Right ventricle myocardium superior (tissue), 1 donor: ENCODE measurements at regions not wholly inside any gene's neighbourhood (a gene's known extent, or its start where the extent isn't known, plus 50 kb on each side); places are given as distances from the start of the nearest gene placed in this dataset.
A peak's percentile ranks its signal among the peaks of the same experiment; 100 is the strongest.

Experiments
- ATAC-seq: fragments of 200-7000 bp; cut with Tn5 transposase; one replicate; pipeline ENCODE4 v1.9.1; 2020; ENCODE audit warnings: mild to moderate bottlenecking; ENCODE audit not compliant: poor library complexity
- DNase-seq: peaks from one replicate; pipeline ENCODE4 v3.0.0-alpha.2; 2020
- intact Hi-C: fragments of 100-400 bp; cut with DNase I; formaldehyde crosslinking; loops from one replicate; pipeline ENCODE4 v1.11.2; 2022
- donor health status: DM: no; HTN: yes; CAD: no; lungs with severe emphysema.

DNA sequence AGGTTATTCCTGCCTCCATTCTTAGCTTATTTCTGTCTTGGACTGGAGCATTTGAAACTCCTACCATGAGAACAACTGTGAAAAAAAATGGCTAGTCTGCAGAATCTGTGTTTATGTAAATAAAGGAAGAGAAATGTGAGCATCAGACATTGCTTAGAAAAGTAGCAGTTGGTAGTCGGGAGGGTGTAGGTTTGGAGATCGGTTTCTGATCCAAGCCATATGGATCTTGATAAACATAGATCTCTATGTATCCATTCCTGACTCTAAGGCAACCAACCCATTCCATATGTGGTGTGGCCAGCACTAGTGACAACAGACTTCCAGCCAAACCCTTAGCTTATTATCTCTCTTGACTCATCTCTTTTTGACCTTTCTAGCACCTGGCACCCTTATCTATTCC is 127.1 kb downstream of the NMUR2 start:
- ATAC-seq (no peak), DNase-seq (no peak)
- intact Hi-C loops, result loop anchor here (10.0 kb wide), 1 partner anchor 133 kb away; no protein-coding TSS in a partner anchor

- ATAC-seq (peak; percentile 45), DNase-seq (no peak)
- intact Hi-C loops, result loop anchor here (5.0 to 10.0 kb wide), 3 partner anchors 129 to 617 kb away; no protein-coding TSS in a partner anchor
These were observed 130.9 kb downstream of the NMUR2 start for GRCh38 chr5:152274224-152274623.

GRCh38 chr5:152271420-152271819 is 133.7 kb downstream of the NMUR2 start:
- DNase-seq (no peak), ATAC-seq (peak; percentile 84)

DNA sequence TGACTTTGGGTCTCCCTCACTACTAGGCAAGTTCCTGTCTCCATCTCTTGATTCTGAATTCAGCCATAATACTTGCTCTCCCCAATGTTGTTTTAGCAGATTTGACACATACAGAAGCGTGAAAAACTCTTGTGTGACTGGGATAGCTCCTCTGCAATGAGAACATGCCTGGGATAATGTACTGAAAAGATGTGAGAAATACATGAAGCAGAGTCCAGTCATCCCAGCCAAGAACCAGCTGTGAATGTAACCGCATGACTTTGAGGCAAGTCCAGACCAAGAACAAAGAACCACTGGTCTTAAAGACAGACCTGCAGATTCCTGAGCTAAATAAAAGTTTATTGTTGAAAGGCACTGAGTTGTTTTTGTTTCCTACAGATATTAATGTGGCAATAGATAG is 135.0 kb downstream of the NMUR2 start:
- intact Hi-C loops, result loop anchor here (5.0 to 10.0 kb wide), 3 partner anchors 125 to 613 kb away; no protein-coding TSS in a partner anchor
- DNase-seq (no peak), ATAC-seq (peak; percentile 79)

More at GRCh38 chr5:152271420-152271819, 133.7 kb downstream of the NMUR2 start:
- intact Hi-C loops, result loop anchor here (5.0 to 10.0 kb wide), 3 partner anchors 127 to 614 kb away; no protein-coding TSS in a partner anchor

GRCh38 chr5:152269533-152269932 is 135.5 kb downstream of the NMUR2 start:
- intact Hi-C loops, result no loop called here
- DNase-seq (no peak), ATAC-seq (no peak)

DNA sequence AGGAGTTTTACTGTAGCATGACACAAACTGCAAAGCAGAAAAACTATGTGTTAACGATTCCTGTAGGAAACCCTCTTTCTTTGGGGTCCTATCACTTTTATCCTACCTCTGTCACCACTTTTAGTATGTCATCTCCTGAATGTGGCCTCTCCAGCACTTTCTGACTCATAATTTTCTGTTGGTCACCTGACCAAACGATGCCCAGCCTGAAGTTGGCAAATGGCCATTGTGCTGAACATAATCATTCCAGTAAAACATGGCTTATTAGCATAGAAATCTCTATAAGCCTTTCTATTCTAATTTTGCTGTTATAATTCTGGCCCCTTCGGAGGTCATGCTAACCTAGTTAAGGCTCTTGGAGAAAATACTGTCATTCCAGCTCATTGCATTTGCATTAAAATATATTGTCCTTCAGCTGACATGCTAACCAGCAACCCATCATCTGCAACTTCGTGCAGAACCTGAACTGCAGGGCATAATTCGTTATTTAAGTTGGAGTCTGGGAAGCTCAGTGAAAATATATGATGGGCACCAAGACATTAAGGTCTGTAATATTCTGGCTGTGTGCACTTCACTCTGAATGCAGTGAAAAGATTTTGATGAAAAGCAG is 140.3 kb downstream of the NMUR2 start:
- ATAC-seq (no peak), DNase-seq (no peak)
- intact Hi-C loops, result no loop called here

DNA sequence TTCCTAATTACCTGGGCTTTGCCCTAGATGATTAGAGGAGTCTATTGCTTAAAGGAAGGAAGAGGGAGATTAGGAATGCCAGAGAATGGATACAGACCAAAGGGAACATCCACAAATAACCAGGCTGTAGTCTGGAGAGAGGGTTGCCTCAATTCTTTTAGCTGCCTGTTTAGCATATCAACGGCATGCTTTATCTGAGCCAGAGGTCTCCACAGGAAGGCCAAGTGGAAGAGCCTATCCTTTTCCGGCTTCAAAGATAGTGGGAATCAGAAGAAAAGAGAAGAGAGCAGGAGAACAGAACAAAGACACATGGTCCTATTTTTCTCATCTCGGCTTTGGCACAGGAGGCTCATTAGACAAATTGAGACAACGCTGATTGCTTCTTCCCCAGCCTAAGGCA is 142.4 kb downstream of the NMUR2 start:
- intact Hi-C loops, result no loop called here
- no peak for ATAC-seq
- no peak for DNase-seq

DNA sequence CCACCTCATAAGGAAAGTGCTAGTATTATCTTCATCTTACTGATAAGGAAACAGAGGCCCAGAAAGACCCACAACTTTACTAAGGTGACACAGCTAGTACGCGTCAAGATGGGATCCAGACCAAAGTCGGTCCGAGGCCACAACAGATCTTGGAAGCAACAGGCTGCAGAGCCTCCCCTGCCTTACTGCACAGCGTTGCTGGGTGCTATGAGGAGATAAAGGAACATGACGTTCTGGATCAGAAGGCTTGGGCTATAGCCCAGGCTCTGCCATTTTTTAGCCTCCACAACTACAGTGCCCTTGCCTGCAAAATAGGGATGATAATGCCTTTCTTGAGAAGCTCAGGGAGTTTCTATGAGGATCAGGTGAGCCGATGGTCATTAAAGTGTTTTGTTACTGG is 144.1 kb downstream of the NMUR2 start:
- DNase-seq, result no peak
- intact Hi-C loops, result no loop called here
- ATAC-seq, result no peak

DNA sequence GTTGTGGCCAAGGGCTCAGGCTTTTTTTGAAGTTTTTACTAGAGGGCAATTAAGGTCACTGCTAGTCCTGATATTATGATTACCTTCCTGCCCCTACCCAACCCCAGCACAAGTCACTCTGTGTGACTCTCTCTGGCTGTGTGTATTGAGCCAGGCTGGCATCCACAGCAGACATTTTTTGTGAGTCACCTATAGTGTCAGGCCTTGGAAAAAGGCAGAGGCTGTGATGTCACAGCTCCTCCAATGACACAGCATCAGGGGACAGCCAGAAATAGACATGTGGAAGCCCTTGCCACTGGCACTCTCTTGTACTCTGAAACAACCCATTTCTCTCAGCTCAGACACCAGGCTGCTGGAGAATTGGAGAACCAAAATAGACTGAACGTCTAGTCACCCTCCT is 145.4 kb downstream of the NMUR2 start:
- ATAC-seq (peak; percentile 85), DNase-seq (peak; percentile 37)
- intact Hi-C loops, result no loop called here

GRCh38 chr5:152256580-152256979 is 148.5 kb downstream of the NMUR2 start:
- ATAC-seq (no peak), DNase-seq (no peak)
- intact Hi-C loops, result no loop called here

GRCh38 chr5:152255411-152255810 is 149.7 kb downstream of the NMUR2 start:
- ATAC-seq (no peak), DNase-seq (no peak)
- intact Hi-C loops, result no loop called here

DNA sequence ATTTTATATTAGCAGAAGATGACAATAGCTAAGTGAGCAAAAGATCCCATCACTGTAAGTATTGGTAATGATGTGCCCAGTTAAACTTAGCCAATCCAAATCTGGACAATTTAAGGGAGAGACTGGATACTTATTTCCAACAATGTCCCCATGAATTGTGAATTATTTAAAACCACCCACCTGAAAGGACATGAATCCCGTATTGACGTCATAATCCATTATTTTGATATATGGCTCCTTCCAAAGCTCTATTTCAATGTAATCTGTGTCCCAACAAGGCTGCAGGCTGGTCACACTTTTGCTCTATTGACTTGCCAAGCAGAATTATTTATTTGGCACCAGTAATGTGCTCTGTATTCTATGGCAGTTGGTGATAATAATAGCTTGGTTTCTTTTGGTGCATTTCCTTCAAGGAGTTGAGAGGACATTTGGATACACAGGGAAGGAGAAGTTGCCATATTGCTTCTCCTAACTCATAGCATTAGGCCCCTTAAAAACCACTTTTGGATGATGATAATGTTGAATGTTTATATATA is 157.2 kb downstream of the NMUR2 start:
- intact Hi-C loops, result no loop called here
- ATAC-seq (no peak), DNase-seq (no peak)

- no peak for ATAC-seq
- intact Hi-C loops, result no loop called here
- DNase-seq, result peak; percentile 18
These were observed 158.7 kb downstream of the NMUR2 start for GRCh38 chr5:152246401-152246800.

DNA sequence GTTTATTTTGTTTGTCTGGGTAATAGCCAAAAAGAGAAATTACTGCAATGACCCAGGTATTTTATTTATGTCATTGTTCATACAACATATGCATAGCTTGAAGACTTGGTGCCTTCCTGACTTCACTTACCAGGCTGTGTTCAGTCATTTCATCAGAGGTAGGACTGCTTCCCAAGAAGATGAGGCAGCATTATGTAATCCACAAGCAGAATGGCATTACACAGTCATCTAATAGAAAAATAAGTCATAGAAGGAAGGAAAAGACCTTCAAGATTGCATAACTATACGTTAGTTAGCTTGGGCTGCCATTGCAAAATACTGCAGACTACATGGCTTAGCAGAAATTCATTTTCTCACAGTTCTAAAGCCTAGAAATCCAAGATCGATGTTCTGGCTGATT is 167.5 kb downstream of the NMUR2 start:
- no peak for ATAC-seq
- intact Hi-C loops, result no loop called here
- DNase-seq, result no peak

- intact Hi-C loops, result no loop called here
- ATAC-seq, result no peak
- no peak for DNase-seq
These were observed 178.9 kb downstream of the NMUR2 start for GRCh38 chr5:152226191-152226590.

DNA sequence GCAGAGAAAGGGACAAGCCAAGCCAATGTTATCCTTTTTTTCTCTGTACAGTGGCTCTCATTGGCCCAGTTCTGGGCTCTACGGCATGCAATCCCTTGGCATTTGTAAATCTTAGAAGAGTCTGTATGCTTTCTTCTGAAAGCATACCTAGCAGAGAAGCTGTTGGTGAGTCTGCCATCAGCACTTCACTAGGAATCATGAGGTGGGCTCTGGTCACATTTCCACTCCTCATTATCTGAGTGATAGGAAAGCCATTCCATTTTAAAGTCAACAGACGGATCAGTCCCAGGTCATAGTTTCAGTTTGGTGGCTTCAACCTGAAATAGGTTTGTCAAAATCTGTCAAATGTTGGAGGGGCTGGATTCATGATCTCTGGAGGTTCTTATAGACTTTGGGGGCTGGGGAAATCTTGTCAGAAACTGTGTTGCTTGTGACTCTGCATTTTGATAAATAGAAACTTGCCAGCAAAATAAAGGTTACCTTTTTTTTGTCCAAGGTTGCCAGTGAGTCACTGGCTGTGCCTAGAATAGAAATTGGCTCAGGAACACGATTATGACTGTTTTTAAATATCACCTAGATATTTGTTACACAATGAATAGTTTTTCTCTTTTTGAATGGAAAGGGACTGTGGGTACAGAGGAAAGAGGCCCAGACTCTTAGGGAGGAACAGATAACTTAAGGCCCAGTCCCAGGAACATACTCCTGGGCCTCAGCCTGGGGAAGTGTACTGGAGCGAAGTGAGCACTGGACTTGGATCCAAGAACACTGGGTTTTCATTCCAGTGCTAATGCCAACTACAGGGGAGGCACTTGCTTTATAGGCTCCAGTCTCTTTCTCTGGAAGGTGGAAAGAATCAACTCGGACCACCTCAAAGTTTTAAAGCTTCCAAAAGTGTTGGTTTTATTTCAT is 183.1 kb downstream of the NMUR2 start:
- ATAC-seq, result peak; percentile 84
- intact Hi-C loops, result no loop called here
- DNase-seq, result peak; percentile 32

- intact Hi-C loops, result no loop called here
- no peak for DNase-seq
- ATAC-seq, result no peak
These were observed 186.4 kb downstream of the NMUR2 start for GRCh38 chr5:152218694-152219093.

- ATAC-seq, result no peak
- no peak for DNase-seq
These were observed 199.3 kb downstream of the NMUR2 start for GRCh38 chr5:152205804-152206203.

GRCh38 chr5:152202321-152202720 is 202.8 kb downstream of the NMUR2 start:
- intact Hi-C loops, result no loop called here
- ATAC-seq (no peak), DNase-seq (no peak)

More at GRCh38 chr5:152205804-152206203, 199.3 kb downstream of the NMUR2 start:
- intact Hi-C loops, result no loop called here
